SK-MEL-5 (cell line): ENCODE measurements at regions not wholly inside any gene's neighbourhood (a gene's known extent, or its start where the extent isn't known, plus 50 kb on each side); places are given as distances from the start of the nearest gene placed in this dataset.
A peak's percentile ranks its signal among the peaks of the same experiment; 100 is the strongest.
"Not testable (repeated sequence)": the region's sequence is repeated elsewhere in the genome, so short reads cannot be mapped to it uniquely, and the experiment has no call there.

Source experiments
- DNase-seq: peaks from one replicate; pipeline ENCODE4 v3.0.0-alpha.2; 2016; ENCODE audit warnings: low read depth, low spot score
- in situ Hi-C: cut with HindIII; loops from 2 replicates; pipeline ENCODE4 v1.10.0; 2016; ENCODE audit warnings: low sequenced_read_pairs, high pct_unique_total_duplicates, low pct_unique_long_range_greater_than_20kb

- DNase-seq, result peak; percentile 37
- in situ Hi-C loops, result no loop called here
These were observed 123.4 kb downstream of the MFAP3L start for GRCh38 chr4:169902658-169903345.

- in situ Hi-C loops, result no loop called here
These were observed 125.9 kb downstream of the MFAP3L start for GRCh38 chr4:169900241-169900845.

GRCh38 chr4:169899295-169899694 is 126.9 kb downstream of the MFAP3L start:
- DNase-seq, result peak; percentile 48
- in situ Hi-C loops, result no loop called here

More at GRCh38 chr4:169900241-169900845, 125.9 kb downstream of the MFAP3L start:
- DNase-seq, result no peak

GRCh38 chr4:169898095-169898494 is 128.1 kb downstream of the MFAP3L start:
- in situ Hi-C loops, result no loop called here
- no peak for DNase-seq

GRCh38 chr4:169894767-169895166 is 131.4 kb downstream of the MFAP3L start:
- in situ Hi-C loops, DNase-seq: not testable (repeated sequence)

- in situ Hi-C loops, result no loop called here
- no peak for DNase-seq
These were observed 128.1 kb upstream of the HPF1 start for GRCh38 chr4:169885893-169886292.

GRCh38 chr4:169881769-169882168 is 124.0 kb upstream of the HPF1 start:
- in situ Hi-C loops, result no loop called here

GRCh38 chr4:169870507-169870906 is 112.8 kb upstream of the HPF1 start:
- in situ Hi-C loops, result no loop called here
- no peak for DNase-seq

More at GRCh38 chr4:169881769-169882168, 124.0 kb upstream of the HPF1 start:
- no peak for DNase-seq

- DNase-seq, result no peak
- in situ Hi-C loops, result no loop called here
These were observed 111.7 kb upstream of the HPF1 start for GRCh38 chr4:169869490-169869889.

GRCh38 chr4:169861593-169861992 is 103.8 kb upstream of the HPF1 start:
- no peak for DNase-seq
- in situ Hi-C loops, result no loop called here

GRCh38 chr4:169859366-169860216 is 101.8 kb upstream of the HPF1 start:
- in situ Hi-C loops, result no loop called here
- DNase-seq, result no peak

GRCh38 chr4:169854090-169854489 is 96.3 kb upstream of the HPF1 start:
- in situ Hi-C loops, result no loop called here
- no peak for DNase-seq

GRCh38 chr4:169852481-169852880 is 94.7 kb upstream of the HPF1 start:
- DNase-seq, result no peak
- in situ Hi-C loops, result no loop called here

GRCh38 chr4:169851750-169852149 is 94.0 kb upstream of the HPF1 start:
- DNase-seq, result no peak
- in situ Hi-C loops, result no loop called here

GRCh38 chr4:169849456-169849855 is 91.7 kb upstream of the HPF1 start:
- DNase-seq, result no peak
- in situ Hi-C loops, result no loop called here

- in situ Hi-C loops, result no loop called here
- DNase-seq, result no peak
These were observed 90.3 kb upstream of the HPF1 start for GRCh38 chr4:169848018-169848417.

GRCh38 chr4:169847171-169847570 is 89.4 kb upstream of the HPF1 start:
- in situ Hi-C loops, result no loop called here
- no peak for DNase-seq

GRCh38 chr4:169846396-169846795 is 88.7 kb upstream of the HPF1 start:
- DNase-seq, result no peak
- in situ Hi-C loops, result no loop called here
